H54 (cell line): ENCODE measurements at regions not wholly inside any gene's neighbourhood (a gene's known extent, or its start where the extent isn't known, plus 50 kb on each side); places are given as distances from the start of the nearest gene placed in this dataset.

Source experiments
- DNase-seq: peaks from one replicate; pipeline ENCODE4 v3.0.0; 2011; ENCODE audit warnings: low spot score, mixed read lengths; ENCODE audit not compliant: insufficient read length
- FAIRE-seq: peaks from 3 replicates; lab custom pipeline; 2011; peaks lifted over from hg19 to GRCh38; lab: Jason Lieb, UNC
- POLR2A ChIP-seq: IDR thresholded peaks from 2 replicates; pipeline ENCODE4 v1.6.1; 2011; ENCODE audit warnings: low read depth, mild to moderate bottlenecking, low read length

DNA sequence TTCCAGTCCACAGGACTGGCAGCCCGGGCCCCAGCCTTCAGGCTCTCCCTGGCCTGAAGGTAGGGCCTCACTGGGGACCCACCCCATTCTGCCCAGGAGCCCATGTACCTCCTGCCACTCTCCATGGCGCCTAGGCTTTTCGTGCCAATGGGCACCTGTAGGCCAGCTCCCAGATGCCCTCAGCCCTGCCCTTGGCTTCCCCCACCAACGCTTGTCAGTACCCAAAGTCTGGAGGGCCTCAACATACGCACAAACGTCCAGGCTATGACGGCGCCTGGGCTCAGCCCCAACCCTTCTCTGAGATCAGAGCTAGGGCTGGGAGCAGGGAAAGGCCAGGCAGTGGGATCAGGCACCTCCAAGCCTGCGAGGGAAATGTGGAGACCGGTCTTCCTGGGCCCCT lies 816.9 kb upstream of the LUZP2 start:
- no peak for TF ChIP-seq POLR2A
- FAIRE-seq (no peak), DNase-seq (no peak)

- DNase-seq = no peak
- no peak for FAIRE-seq
- no peak for TF ChIP-seq POLR2A
Measured at GRCh38 chr11:23680488-23681230, 816.2 kb upstream of the LUZP2 start.

GRCh38 chr11:23684701-23685100 lies 812.2 kb upstream of the LUZP2 start:
- FAIRE-seq (no peak), DNase-seq (no peak)
- no peak for TF ChIP-seq POLR2A

- FAIRE-seq (no peak), DNase-seq (no peak)
- TF ChIP-seq POLR2A = no peak
Measured at GRCh38 chr11:23687991-23688390, 808.9 kb upstream of the LUZP2 start.

DNA sequence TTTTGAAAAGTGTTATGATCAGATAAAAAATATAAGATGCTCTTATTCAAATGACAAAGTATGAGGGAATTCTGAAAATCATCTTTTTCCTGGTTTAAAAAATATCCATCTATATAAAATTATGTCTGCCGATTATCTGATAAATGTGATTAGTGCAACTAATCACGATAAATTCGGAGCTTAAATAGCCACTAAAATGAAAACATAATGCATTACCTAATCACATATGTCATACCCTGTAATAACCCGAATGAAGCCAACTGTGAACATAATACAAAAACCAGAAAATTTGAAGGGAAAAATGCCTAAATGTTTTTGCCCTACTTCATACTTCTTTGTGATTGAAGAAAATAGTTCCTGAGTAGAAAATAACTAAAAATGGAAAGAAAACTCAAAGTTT lies 808.4 kb upstream of the LUZP2 start:
- TF ChIP-seq POLR2A = no peak
- FAIRE-seq (no peak), DNase-seq (no peak)

DNA sequence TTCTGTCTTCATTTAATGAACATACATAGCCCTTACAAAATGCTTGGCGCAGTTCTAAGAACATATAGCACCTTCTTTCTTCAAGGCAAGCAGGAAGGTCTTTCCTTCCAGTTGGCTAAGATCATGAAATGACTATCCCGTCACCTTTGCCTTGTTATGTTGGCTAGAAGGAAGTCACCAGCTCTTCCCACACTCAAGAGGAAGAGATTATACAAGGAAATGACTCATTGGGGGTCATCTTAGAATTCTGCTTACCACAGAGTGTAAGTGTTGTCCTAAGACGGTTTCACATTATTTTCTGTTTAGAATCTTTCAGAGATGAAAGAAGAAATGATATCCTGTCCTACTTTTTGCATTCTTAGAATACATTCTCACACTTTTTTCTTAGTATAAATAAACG lies 808.0 kb upstream of the LUZP2 start:
- DNase-seq (no peak), FAIRE-seq (no peak)
- no peak for TF ChIP-seq POLR2A

GRCh38 chr11:23696688-23697415 lies 800.0 kb upstream of the LUZP2 start:
- no peak for TF ChIP-seq POLR2A
- FAIRE-seq = no peak
- DNase-seq = no peak

GRCh38 chr11:23704183-23704582 lies 792.7 kb upstream of the LUZP2 start:
- FAIRE-seq = no peak
- DNase-seq = no peak
- TF ChIP-seq POLR2A = no peak

GRCh38 chr11:23711981-23712380 lies 784.9 kb upstream of the LUZP2 start:
- DNase-seq (no peak), FAIRE-seq (no peak)
- no peak for TF ChIP-seq POLR2A

- FAIRE-seq (no peak), DNase-seq (no peak)
- no peak for TF ChIP-seq POLR2A
Measured at GRCh38 chr11:23719016-23719415, 777.8 kb upstream of the LUZP2 start.

DNA sequence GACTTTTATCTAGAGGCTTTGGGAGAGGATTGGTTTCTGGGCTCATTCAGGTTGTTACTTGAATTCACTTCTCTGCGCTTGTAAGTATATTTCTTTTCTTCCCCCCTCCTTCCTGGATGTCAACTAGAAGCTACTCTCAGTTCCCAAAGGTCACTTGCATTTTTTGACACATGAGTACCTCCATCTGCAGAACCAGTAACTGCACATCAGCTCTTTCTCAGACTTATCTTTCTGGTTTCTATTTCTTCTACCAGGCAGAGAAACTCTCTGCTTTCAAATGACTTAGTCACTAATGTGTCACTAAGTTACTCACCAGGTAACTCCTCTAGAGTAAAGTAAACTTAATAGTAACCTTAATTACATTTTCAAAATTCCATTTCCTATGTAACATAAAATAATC lies 773.0 kb upstream of the LUZP2 start:
- no peak for TF ChIP-seq POLR2A
- DNase-seq (no peak), FAIRE-seq (peak; percentile 48)

DNA sequence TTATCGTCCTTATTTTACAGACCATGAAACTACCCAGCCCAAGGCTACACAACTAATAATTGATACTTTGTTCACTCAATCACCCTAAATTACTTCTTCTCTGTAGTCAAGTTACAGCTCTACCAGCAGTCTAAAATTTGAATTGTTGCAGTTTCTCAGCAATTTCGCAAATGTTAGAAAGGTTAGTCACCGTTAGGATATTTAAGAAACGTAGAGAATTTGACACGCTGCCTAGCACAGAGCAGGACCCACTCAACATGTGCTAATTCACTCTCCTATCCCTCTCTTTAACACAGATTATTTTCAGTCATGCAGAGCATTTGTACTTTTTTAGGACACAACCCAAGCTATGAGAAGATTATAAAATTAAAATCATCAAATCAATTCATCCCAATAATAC lies 771.1 kb upstream of the LUZP2 start:
- FAIRE-seq (peak; percentile 76), DNase-seq (no peak)
- TF ChIP-seq POLR2A = no peak

- no peak for TF ChIP-seq POLR2A
- no peak for FAIRE-seq
Measured at GRCh38 chr11:23727387-23727786, 769.5 kb upstream of the LUZP2 start.

DNA sequence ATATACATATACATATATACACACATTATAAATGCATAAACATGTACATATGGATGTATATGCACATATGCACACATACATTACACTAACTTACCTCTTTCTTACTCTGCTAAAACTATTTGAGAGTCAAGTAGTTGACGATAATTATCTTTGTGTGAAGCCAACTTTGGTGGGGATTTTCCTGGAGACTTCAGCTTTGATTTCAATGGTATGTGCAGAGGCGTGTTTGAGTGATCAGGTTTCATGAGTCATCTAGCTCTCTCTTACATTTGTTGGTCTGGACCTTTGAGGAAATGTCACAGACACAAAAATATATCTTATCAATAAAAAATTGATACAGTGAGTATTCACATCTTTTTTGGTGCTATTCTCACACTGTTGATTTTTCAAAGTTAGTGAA lies 769.1 kb upstream of the LUZP2 start:
- FAIRE-seq (no peak), DNase-seq (peak; percentile 5)

More at GRCh38 chr11:23727387-23727786, 769.5 kb upstream of the LUZP2 start:
- no peak for DNase-seq

DNA sequence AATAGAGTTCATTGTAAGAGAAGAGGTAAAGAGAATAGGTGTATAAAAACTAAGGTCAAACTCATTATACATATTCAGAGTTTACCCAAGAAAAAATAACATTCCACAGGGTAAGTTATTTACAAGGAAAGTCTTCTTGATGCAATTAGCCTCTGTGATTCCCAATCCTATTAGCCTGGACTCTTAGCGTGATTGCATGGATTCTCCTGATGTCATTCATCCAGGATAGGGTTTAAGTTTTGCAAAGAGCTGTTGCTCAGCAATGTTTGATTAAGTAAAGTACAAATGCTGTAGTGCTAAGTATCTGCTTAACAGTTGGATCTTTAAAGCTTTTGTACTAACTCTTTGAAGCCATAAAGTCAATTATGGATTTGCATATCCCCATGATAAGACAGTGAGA lies 767.8 kb upstream of the LUZP2 start:
- FAIRE-seq (no peak), DNase-seq (no peak)
- TF ChIP-seq POLR2A = no peak

More for the DNA sequence above, 769.1 kb upstream of the LUZP2 start:
- no peak for TF ChIP-seq POLR2A
